Left hindlimb (tissue), 1 donor: ENCODE measurements at regions not wholly inside any gene's neighbourhood (a gene's known extent, or its start where the extent isn't known, plus 50 kb on each side); places are given as distances from the start of the nearest gene placed in this dataset.

ENCODE experiments used
- DNase-seq: peaks from one replicate; pipeline ENCODE4 v3.0.0-alpha.2; 2018

- no peak for DNase-seq
These were observed 317.3 kb downstream of the GADD45G start for GRCh38 chr9:89922099-89922498.

- DNase-seq, result no peak
These were observed 318.4 kb downstream of the GADD45G start for GRCh38 chr9:89923174-89923573.

- DNase-seq, result no peak
These were observed 319.2 kb downstream of the GADD45G start for GRCh38 chr9:89923961-89924504.

GRCh38 chr9:89924611-89925010, 319.8 kb downstream of the GADD45G start:
- DNase-seq, result no peak

GRCh38 chr9:89926167-89926566, 321.4 kb downstream of the GADD45G start:
- no peak for DNase-seq

- DNase-seq, result no peak
These were observed 321.9 kb downstream of the GADD45G start for GRCh38 chr9:89926691-89927220.

GRCh38 chr9:89928106-89928505, 323.3 kb downstream of the GADD45G start:
- DNase-seq, result no peak

GRCh38 chr9:89928521-89929275, 323.9 kb downstream of the GADD45G start:
- no peak for DNase-seq

GRCh38 chr9:89929315-89929672, 324.5 kb downstream of the GADD45G start:
- no peak for DNase-seq

- peak; percentile 59 for DNase-seq
These were observed 325.1 kb downstream of the GADD45G start for GRCh38 chr9:89929673-89930480.

- no peak for DNase-seq
These were observed 328.8 kb downstream of the GADD45G start for GRCh38 chr9:89933578-89933977.

- no peak for DNase-seq
These were observed 330.3 kb downstream of the GADD45G start for GRCh38 chr9:89935115-89935514.

- DNase-seq, result no peak
These were observed 331.0 kb downstream of the GADD45G start for GRCh38 chr9:89935801-89936200.

- no peak for DNase-seq
These were observed 332.2 kb downstream of the GADD45G start for GRCh38 chr9:89937051-89937450.

GRCh38 chr9:89939181-89939580, 334.4 kb downstream of the GADD45G start:
- DNase-seq, result no peak

- DNase-seq, result no peak
These were observed 334.9 kb downstream of the GADD45G start for GRCh38 chr9:89939626-89940292.

- DNase-seq, result no peak
These were observed 335.8 kb downstream of the GADD45G start for GRCh38 chr9:89940625-89941024.

- no peak for DNase-seq
These were observed 337.1 kb downstream of the GADD45G start for GRCh38 chr9:89941875-89942274.

- DNase-seq, result no peak
These were observed 337.8 kb downstream of the GADD45G start for GRCh38 chr9:89942643-89943042.

GRCh38 chr9:89943309-89943708, 338.5 kb downstream of the GADD45G start:
- no peak for DNase-seq

GRCh38 chr9:89943728-89944127, 338.9 kb downstream of the GADD45G start:
- no peak for DNase-seq

- DNase-seq, result no peak
These were observed 340.3 kb downstream of the GADD45G start for GRCh38 chr9:89945133-89945532.

GRCh38 chr9:89946741-89947140, 341.9 kb downstream of the GADD45G start:
- DNase-seq, result no peak
